Neural cell (in vitro differentiated cells): ENCODE measurements at regions not wholly inside any gene's neighbourhood (a gene's known extent, or its start where the extent isn't known, plus 50 kb on each side); places are given as distances from the start of the nearest gene placed in this dataset.

Experiments
- H2AFZ ChIP-seq: fragments of 200-600, 300-800 bp; sonication (generic), shearing (Covaris generic); 2 replicates; pipeline ENCODE4 v1.6.0; 2014; ENCODE audit warnings: low read depth, mild to moderate bottlenecking, antibody characterized with exemption, low read length, moderate library complexity
- H3F3A ChIP-seq: fragments of 200-600 bp; shearing (Covaris generic); 2 replicates; pipeline ENCODE4 v1.6.1; 2016; ENCODE audit warnings: mild to moderate bottlenecking, moderate library complexity, mixed read lengths, antibody characterized with exemption, low read length; ENCODE audit not compliant: insufficient read depth, poor library complexity, severe bottlenecking
- H3K27ac ChIP-seq: fragments of 200-600, 300-800 bp; sonication (generic), shearing (Covaris generic); 2 replicates; pipeline ENCODE4 v1.5.1; 2014; ENCODE audit warnings: mild to moderate bottlenecking, low read length, moderate library complexity
- H3K27me3 ChIP-seq: fragments of 300-800, 200-600 bp; sonication (generic), shearing (Covaris generic); 2 replicates; pipeline ENCODE4 v1.6.0; 2014; ENCODE audit warnings: mild to moderate bottlenecking, low read depth, low read length, moderate library complexity; ENCODE audit not compliant: insufficient read depth
- H3K36me3 ChIP-seq: fragments of 300-800, 200-600 bp; sonication (generic), shearing (Covaris generic); 2 replicates; pipeline ENCODE4 v1.5.1; 2014; ENCODE audit warnings: mild to moderate bottlenecking, antibody characterized with exemption, low read length, moderate library complexity; ENCODE audit not compliant: insufficient read depth
- H3K4me2 ChIP-seq: fragments of 300-800, 200-600 bp; sonication (generic), shearing (Covaris generic); 2 replicates; pipeline ENCODE4 v1.6.0; 2014; ENCODE audit warnings: mild to moderate bottlenecking, low read length
- H3K4me3 ChIP-seq: fragments of 300-800, 200-600 bp; sonication (generic), shearing (Covaris generic); 2 replicates; pipeline ENCODE4 v1.5.1; 2014; ENCODE audit warnings: mild to moderate bottlenecking, low read length, moderate library complexity
- H3K79me2 ChIP-seq: fragments of 200-600 bp; shearing (Covaris generic); replicated peaks from 2 replicates; pipeline ENCODE4 v1.6.0; 2014; ENCODE audit warnings: mild to moderate bottlenecking, low read length, moderate library complexity; ENCODE audit not compliant: insufficient read depth
- H3K9ac ChIP-seq: fragments of 300-800, 200-600 bp; sonication (generic), shearing (Covaris generic); 2 replicates; pipeline ENCODE4 v1.6.1; 2016; ENCODE audit warnings: mild to moderate bottlenecking, low read length, mixed read lengths
- H3K9me2 ChIP-seq: fragments of 200-600 bp; shearing (Covaris generic); 2 replicates; pipeline ENCODE4 v1.6.1; 2016; ENCODE audit warnings: mild to moderate bottlenecking, low read length, mixed read lengths; ENCODE audit not compliant: insufficient read depth
- H3K9me3 ChIP-seq: fragments of 200-600, 300-800 bp; sonication (generic), shearing (Covaris generic); 2 replicates; pipeline ENCODE4 v1.6.1; 2016; ENCODE audit warnings: mild to moderate bottlenecking, mixed run types, low read length, moderate library complexity, mixed read lengths
- H4K20me1 ChIP-seq: fragments of 200-600 bp; shearing (Covaris generic); 2 replicates; pipeline ENCODE4 v1.6.1; 2016; ENCODE audit warnings: mild to moderate bottlenecking, mixed run types; ENCODE audit not compliant: insufficient read depth
- CTCF ChIP-seq: fragments of 450-650 bp; IDR thresholded peaks from 2 replicates; pipeline ENCODE4 v1.5.1; 2014; ENCODE audit warnings: antibody characterized with exemption, mild to moderate bottlenecking, moderate library complexity; ENCODE audit not compliant: poor library complexity, severe bottlenecking
- EP300 ChIP-seq: fragments of 450-650 bp; conservative IDR thresholded peaks from 2 replicates; pipeline ENCODE4 v1.6.1; 2014; ENCODE audit warnings: antibody characterized with exemption, mild to moderate bottlenecking, moderate library complexity; ENCODE audit not compliant: poor library complexity, severe bottlenecking
- EZH2 ChIP-seq: fragments of 200-600, 300-800 bp; shearing (Covaris generic), sonication (generic); IDR thresholded peaks from 2 replicates; pipeline ENCODE4 v1.6.1; 2014; ENCODE audit warnings: antibody characterized with exemption, low read length, borderline replicate concordance, mild to moderate bottlenecking; ENCODE audit not compliant: insufficient read depth, poor library complexity, severe bottlenecking
- MXI1 ChIP-seq: fragments of 450-650 bp; conservative IDR thresholded peaks from 2 replicates; pipeline ENCODE4 v1.6.1; 2014; ENCODE audit warnings: antibody characterized with exemption, mild to moderate bottlenecking; ENCODE audit not compliant: poor library complexity, severe bottlenecking
- POLR2AphosphoS5 ChIP-seq: IDR thresholded peaks from 2 replicates; pipeline ENCODE4 v1.6.1; 2012
- RAD21 ChIP-seq: fragments of 450-650 bp; conservative IDR thresholded peaks from 2 replicates; pipeline ENCODE4 v1.6.1; 2014; ENCODE audit warnings: antibody characterized with exemption, mild to moderate bottlenecking, moderate library complexity
- REST ChIP-seq: IDR thresholded peaks from 2 replicates; pipeline ENCODE4 v1.6.1; 2012; ENCODE audit warnings: borderline replicate concordance
- SMC3 ChIP-seq: fragments of 450-650 bp; conservative IDR thresholded peaks from 2 replicates; pipeline ENCODE4 v1.6.1; 2014; ENCODE audit warnings: antibody characterized with exemption, mild to moderate bottlenecking, moderate library complexity; ENCODE audit not compliant: poor library complexity
- TAF1 ChIP-seq: IDR thresholded peaks from 2 replicates; pipeline ENCODE4 v1.6.1; 2012; ENCODE audit warnings: low read depth

- H3K4me2 ChIP-seq: no peak overlapping the region
- no peak overlapping the region for H2AFZ ChIP-seq
- no peaks in the 10 kb centered on the region for H3K36me3 ChIP-seq
- no peaks in the 10 kb centered on the region for H4K20me1 ChIP-seq
- no peaks in the 10 kb centered on the region for H3F3A ChIP-seq
- no peaks in the 10 kb centered on the region for H3K79me2 ChIP-seq
- no peaks in the 10 kb centered on the region for H3K9me3 ChIP-seq
- H3K9ac ChIP-seq: no peak overlapping the region
- H3K4me3 ChIP-seq: no peak overlapping the region
- H3K27me3 ChIP-seq: no peaks in the 10 kb centered on the region
- H3K9me2 ChIP-seq: no peaks in the 10 kb centered on the region
- no peak overlapping the region for H3K27ac ChIP-seq
- TF ChIP-seq REST: no peak
- TF ChIP-seq MXI1: no peak
- TF ChIP-seq SMC3: no peak
- TF ChIP-seq EZH2: no peak
- TF ChIP-seq TAF1: no peak
- no peak for TF ChIP-seq POLR2AphosphoS5
- no peak for TF ChIP-seq CTCF
- TF ChIP-seq RAD21: no peak
- TF ChIP-seq EP300: no peak
Observed at GRCh38 chr4:19327364-19327763, 924.3 kb upstream of the SLIT2 start.

- no peaks in the 10 kb centered on the region for H3K79me2 ChIP-seq
- no peak overlapping the region for H3K4me3 ChIP-seq
- TF ChIP-seq EP300 (no peak), RAD21 (no peak), CTCF (no peak), MXI1 (no peak), POLR2AphosphoS5 (no peak), TAF1 (no peak), SMC3 (no peak)
- H3K9me3 ChIP-seq: no peaks in the 10 kb centered on the region
- H3K27ac ChIP-seq: no peak overlapping the region
- no peaks in the 10 kb centered on the region for H4K20me1 ChIP-seq
- H2AFZ ChIP-seq: no peak overlapping the region
- no peaks in the 10 kb centered on the region for H3F3A ChIP-seq
- H3K36me3 ChIP-seq: no peaks in the 10 kb centered on the region
- no peaks in the 10 kb centered on the region for H3K9me2 ChIP-seq
- H3K4me2 ChIP-seq: no peak overlapping the region
- H3K9ac ChIP-seq: no peak overlapping the region
- H3K27me3 ChIP-seq: no peaks in the 10 kb centered on the region
Observed at GRCh38 chr4:19324184-19324583, 927.5 kb upstream of the SLIT2 start.
